Neural progenitor cell (in vitro differentiated cells): ENCODE measurements at regions not wholly inside any gene's neighbourhood (a gene's known extent, or its start where the extent isn't known, plus 50 kb on each side); places are given as distances from the start of the nearest gene placed in this dataset.

Experiments used
- DNase-seq: peaks from one replicate; pipeline ENCODE4 v3.0.0-alpha.2; 2016; ENCODE audit warnings: low spot score
- H2AFZ ChIP-seq: fragments of 200-600 bp; sonication (generic); replicated peaks from 2 replicates; pipeline ENCODE4 v1.6.1; 2016; ENCODE audit warnings: antibody characterized with exemption
- H3F3A ChIP-seq: fragments of 200-600 bp; sonication (generic); 2 replicates; pipeline ENCODE4 v1.6.1; 2016; ENCODE audit warnings: antibody characterized with exemption, low read depth
- H3K27ac ChIP-seq: fragments of 200-600 bp; sonication (generic); 2 replicates; pipeline ENCODE4 v1.5.1; 2016; ENCODE audit warnings: mild to moderate bottlenecking
- H3K27me3 ChIP-seq: fragments of 200-600 bp; sonication (generic); 2 replicates; pipeline ENCODE4 v1.6.1; 2016; ENCODE audit warnings: mild to moderate bottlenecking, moderate library complexity
- H3K36me3 ChIP-seq: fragments of 200-600 bp; sonication (generic); 2 replicates; pipeline ENCODE4 v1.5.1; 2016
- H3K4me1 ChIP-seq: fragments of 200-600 bp; sonication (generic); 2 replicates; pipeline ENCODE4 v1.6.1; 2016; ENCODE audit warnings: mixed run types
- H3K4me2 ChIP-seq: fragments of 200-600 bp; sonication (generic); 2 replicates; pipeline ENCODE4 v1.6.1; 2016
- H3K4me3 ChIP-seq: fragments of 200-600 bp; sonication (generic); 2 replicates; pipeline ENCODE4 v1.5.1; 2016
- H3K79me2 ChIP-seq: fragments of 200-600 bp; sonication (generic); 2 replicates; pipeline ENCODE4 v1.6.1; 2016; ENCODE audit warnings: low read depth
- H3K9ac ChIP-seq: fragments of 200-600 bp; sonication (generic); 2 replicates; pipeline ENCODE4 v1.6.1; 2016
- H3K9me3 ChIP-seq: fragments of 200-600 bp; sonication (generic); 2 replicates; pipeline ENCODE4 v1.5.1; 2016; ENCODE audit warnings: low read depth
- H4K20me1 ChIP-seq: fragments of 200-600 bp; sonication (generic); 2 replicates; pipeline ENCODE4 v1.6.1; 2016; ENCODE audit warnings: low read depth
- H3K27ac Mint-ChIP-seq: 3 replicates; pipeline ENCODE4 v1.8.0; 2021; ENCODE audit warnings: mixed read lengths
- H3K27me3 Mint-ChIP-seq: 2 replicates; pipeline ENCODE4 v1.8.0; 2022; ENCODE audit warnings: low read depth, mild to moderate bottlenecking, inconsistent platforms, moderate library complexity, mixed read lengths; ENCODE audit not compliant: insufficient read depth
- H3K36me3 Mint-ChIP-seq: 3 replicates; pipeline ENCODE4 v1.8.0; 2021; ENCODE audit warnings: mixed read lengths
- H3K4me1 Mint-ChIP-seq: 3 replicates; pipeline ENCODE4 v1.8.0; 2021; ENCODE audit warnings: mixed read lengths
- H3K4me3 Mint-ChIP-seq: 3 replicates; pipeline ENCODE4 v1.8.0; 2021; ENCODE audit warnings: mild to moderate bottlenecking, moderate library complexity, mixed read lengths
- H3K9me3 Mint-ChIP-seq: 3 replicates; pipeline ENCODE4 v1.8.0; 2020; ENCODE audit warnings: mixed read lengths
- EZH2 ChIP-seq: fragments of 200-600 bp; sonication (generic); IDR thresholded peaks from 2 replicates; pipeline ENCODE4 v1.6.1; 2017; ENCODE audit warnings: antibody characterized with exemption, mild to moderate bottlenecking, moderate library complexity
- EZH2phosphoT487 ChIP-seq: fragments of 200-600 bp; sonication (generic); IDR thresholded peaks from 2 replicates; pipeline ENCODE4 v1.6.1; 2017; ENCODE audit warnings: antibody characterized with exemption
- TF ChIP-seq, protein P1 (sequence below): fragments of 200-600 bp; sonication (generic); IDR thresholded peaks from 2 replicates; pipeline ENCODE4 v1.5.1; 2017; ENCODE audit warnings: antibody characterized with exemption, mild to moderate bottlenecking

DNA sequence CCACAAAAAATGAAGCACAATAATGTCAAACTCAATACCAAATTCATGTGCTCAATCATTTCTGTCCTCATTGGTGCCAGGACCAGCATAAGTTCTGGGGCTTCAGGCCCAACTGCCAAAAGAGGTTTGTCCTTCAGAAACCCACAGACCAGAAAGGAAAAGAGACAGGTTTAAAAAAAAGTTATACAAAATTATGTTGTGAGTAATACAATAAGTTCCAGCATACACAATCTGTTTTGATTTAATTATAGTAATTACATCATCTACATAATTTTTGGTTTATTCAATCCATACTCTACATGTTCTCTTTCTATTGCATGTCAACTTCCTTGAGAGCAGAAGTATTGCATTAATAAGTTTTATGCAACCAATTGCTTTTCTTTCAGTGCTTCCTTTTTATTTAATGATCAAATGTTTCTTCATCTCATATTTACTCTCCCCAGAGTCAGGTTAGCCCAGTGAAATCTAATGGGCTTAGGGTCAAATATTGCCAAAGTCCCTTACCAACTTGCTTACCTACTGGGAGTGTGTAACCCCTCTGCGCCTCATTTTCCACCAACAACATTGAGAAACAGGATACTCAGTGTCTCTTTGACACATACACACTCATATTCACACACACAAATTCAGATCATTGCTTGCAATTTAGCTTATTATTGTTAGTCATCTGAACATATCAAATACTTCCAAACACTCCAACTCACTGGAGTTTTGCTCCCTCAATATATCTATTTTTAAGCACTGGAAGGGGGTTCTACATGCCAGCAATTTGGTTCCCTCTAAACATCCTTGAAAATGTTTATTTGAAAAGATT lies 424.4 kb upstream of the MARCKS start:
- no peaks in the 10 kb centered on the region for H3K27me3 Mint-ChIP-seq
- no peaks in the 10 kb centered on the region for H3K27me3 ChIP-seq

DNA sequence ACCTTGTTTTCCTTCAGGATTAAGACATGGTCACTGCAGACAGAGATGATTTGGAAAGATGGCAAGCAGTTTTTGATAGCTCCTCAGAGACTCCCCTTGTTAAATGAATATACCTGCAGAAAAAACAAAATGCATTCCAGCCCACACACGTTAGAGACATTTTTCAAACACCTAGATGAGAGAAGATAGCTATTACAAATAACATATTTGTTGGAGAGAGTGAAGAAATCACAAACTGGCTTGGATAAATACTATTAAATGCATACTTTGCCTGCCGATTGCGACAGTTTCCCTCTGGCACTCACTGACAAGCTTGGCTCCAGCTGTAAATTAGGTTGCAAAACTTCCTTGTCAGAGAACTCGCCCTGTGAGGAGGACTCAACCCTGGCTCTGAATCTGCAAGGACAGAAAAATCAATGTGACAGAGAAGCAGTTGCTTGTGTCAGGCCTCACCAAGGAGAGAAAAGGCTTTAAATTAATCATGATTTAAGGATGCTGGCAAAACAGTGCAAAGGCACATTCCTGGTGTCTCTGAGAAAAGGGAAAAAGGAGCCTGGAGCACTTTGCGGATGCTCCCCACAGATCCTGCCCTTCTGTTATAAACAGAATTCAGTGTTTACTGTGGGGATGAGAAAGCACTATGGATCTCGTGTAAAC lies 423.7 kb upstream of the MARCKS start:
- Mint-ChIP-seq H3K36me3 (no peaks in the 10 kb centered on the region), H3K27me3 (no peaks in the 10 kb centered on the region), H3K27ac (peak overlapping the region; percentile 67), H3K4me1 (no peaks in the 10 kb centered on the region), H3K4me3 (no peak overlapping the region), H3K9me3 (no peaks in the 10 kb centered on the region)
- Histone ChIP-seq H3K4me3 (no peak overlapping the region), H3K36me3 (no peaks in the 10 kb centered on the region), H3K27ac (no peak overlapping the region), H3K27me3 (no peaks in the 10 kb centered on the region), H2AFZ (peak overlapping the region; percentile 78), H3F3A (no peaks in the 10 kb centered on the region), H3K9me3 (no peaks in the 10 kb centered on the region), H3K4me2 (no peak overlapping the region), H4K20me1 (no peaks in the 10 kb centered on the region), H3K79me2 (no peaks in the 10 kb centered on the region), H3K9ac (no peak overlapping the region), H3K4me1 (no peaks in the 10 kb centered on the region)
- DNase-seq = no peak
- TF ChIP-seq, protein P1, sequence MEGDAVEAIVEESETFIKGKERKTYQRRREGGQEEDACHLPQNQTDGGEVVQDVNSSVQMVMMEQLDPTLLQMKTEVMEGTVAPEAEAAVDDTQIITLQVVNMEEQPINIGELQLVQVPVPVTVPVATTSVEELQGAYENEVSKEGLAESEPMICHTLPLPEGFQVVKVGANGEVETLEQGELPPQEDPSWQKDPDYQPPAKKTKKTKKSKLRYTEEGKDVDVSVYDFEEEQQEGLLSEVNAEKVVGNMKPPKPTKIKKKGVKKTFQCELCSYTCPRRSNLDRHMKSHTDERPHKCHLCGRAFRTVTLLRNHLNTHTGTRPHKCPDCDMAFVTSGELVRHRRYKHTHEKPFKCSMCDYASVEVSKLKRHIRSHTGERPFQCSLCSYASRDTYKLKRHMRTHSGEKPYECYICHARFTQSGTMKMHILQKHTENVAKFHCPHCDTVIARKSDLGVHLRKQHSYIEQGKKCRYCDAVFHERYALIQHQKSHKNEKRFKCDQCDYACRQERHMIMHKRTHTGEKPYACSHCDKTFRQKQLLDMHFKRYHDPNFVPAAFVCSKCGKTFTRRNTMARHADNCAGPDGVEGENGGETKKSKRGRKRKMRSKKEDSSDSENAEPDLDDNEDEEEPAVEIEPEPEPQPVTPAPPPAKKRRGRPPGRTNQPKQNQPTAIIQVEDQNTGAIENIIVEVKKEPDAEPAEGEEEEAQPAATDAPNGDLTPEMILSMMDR = no peak

More for the DNA sequence above, 424.4 kb upstream of the MARCKS start:
- Histone ChIP-seq H3K4me1 (no peaks in the 10 kb centered on the region), H3F3A (no peaks in the 10 kb centered on the region), H4K20me1 (no peaks in the 10 kb centered on the region), H2AFZ (no peak overlapping the region), H3K79me2 (no peaks in the 10 kb centered on the region), H3K4me2 (no peak overlapping the region), H3K4me3 (no peak overlapping the region), H3K36me3 (no peaks in the 10 kb centered on the region), H3K27ac (no peak overlapping the region), H3K9me3 (no peaks in the 10 kb centered on the region), H3K9ac (no peak overlapping the region)
- DNase-seq = no peak
- Mint-ChIP-seq H3K9me3 (no peaks in the 10 kb centered on the region), H3K27ac (no peak overlapping the region), H3K4me3 (no peak overlapping the region), H3K4me1 (no peaks in the 10 kb centered on the region), H3K36me3 (no peaks in the 10 kb centered on the region)
- TF ChIP-seq EZH2 = no peak
- TF ChIP-seq, protein P1 = no peak
- no peak for TF ChIP-seq EZH2phosphoT487

DNA sequence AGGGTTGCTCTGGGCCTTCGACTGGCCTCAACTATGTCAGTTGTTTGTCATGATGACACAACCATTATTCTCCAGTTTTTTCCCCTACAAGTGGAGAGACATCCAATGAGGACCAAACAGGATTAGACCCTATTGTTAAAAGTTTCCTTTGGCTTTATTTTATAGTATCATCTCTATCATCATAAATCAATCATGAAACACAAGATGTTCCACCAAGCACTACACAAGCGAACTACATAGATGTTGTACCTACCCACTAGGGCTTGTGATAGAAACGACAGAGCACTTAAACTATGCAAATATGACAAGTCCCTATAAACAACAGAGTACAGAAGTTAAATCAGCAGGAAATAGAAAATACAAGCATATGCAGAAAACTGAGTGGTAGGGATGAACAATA lies 422.5 kb upstream of the MARCKS start:
- no peak overlapping the region for H3K4me3 ChIP-seq
- H3K27ac ChIP-seq = no peak overlapping the region
- no peaks in the 10 kb centered on the region for H3K36me3 ChIP-seq
- H3K79me2 ChIP-seq = no peaks in the 10 kb centered on the region
- H3K9me3 ChIP-seq = no peaks in the 10 kb centered on the region
- no peaks in the 10 kb centered on the region for H3K9me3 Mint-ChIP-seq
- no peak overlapping the region for H3K4me3 Mint-ChIP-seq
- no peaks in the 10 kb centered on the region for H3K27me3 ChIP-seq
- H4K20me1 ChIP-seq = no peaks in the 10 kb centered on the region
- DNase-seq = no peak
- H3K36me3 Mint-ChIP-seq = no peaks in the 10 kb centered on the region
- H3K4me2 ChIP-seq = no peak overlapping the region
- H3K9ac ChIP-seq = no peak overlapping the region
- TF ChIP-seq EZH2phosphoT487 (no peak), EZH2 (no peak)
- TF ChIP-seq, protein P1 = no peak
- no peak overlapping the region for H3K27ac Mint-ChIP-seq
- H2AFZ ChIP-seq = no peak overlapping the region
- H3F3A ChIP-seq = peaks cover 4% of the 10 kb centered on the region
- peaks cover 2% of the 10 kb centered on the region for H3K4me1 Mint-ChIP-seq
- H3K27me3 Mint-ChIP-seq = no peaks in the 10 kb centered on the region
- H3K4me1 ChIP-seq = peaks cover 9% of the 10 kb centered on the region
